ENCODE measurements at regions not wholly inside any gene's neighbourhood (a gene's known extent, or its start where the extent isn't known, plus 50 kb on each side); places are given as distances from the start of the nearest gene placed in this dataset.

DNA sequence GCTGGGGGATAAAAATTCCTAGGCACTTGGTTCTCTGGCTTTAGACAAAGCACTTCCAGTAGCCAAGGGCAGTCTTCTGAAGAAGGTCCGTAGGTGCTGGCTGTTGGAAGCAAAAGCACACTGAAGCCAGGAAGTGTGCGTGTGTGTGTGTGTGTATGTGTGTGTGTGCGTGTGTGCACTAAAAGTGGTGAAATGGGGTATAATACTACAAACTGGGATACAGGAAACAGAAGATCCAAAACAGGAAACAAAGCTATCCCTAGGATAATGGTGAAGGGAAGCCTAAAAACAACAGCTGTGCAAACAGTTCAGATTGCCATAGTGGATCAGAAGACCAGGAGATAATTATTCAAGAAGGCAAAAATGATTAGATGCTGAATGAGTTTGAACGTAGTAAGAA lies 103.4 kb downstream of the IL20RB start:
- DNase-seq: no peak

- DNase-seq: no peak
Measured at GRCh38 chr3:137062250-137062649, 104.5 kb downstream of the IL20RB start.

- DNase-seq: no peak
Measured at GRCh38 chr3:137065381-137065780, 107.6 kb downstream of the IL20RB start.

DNA sequence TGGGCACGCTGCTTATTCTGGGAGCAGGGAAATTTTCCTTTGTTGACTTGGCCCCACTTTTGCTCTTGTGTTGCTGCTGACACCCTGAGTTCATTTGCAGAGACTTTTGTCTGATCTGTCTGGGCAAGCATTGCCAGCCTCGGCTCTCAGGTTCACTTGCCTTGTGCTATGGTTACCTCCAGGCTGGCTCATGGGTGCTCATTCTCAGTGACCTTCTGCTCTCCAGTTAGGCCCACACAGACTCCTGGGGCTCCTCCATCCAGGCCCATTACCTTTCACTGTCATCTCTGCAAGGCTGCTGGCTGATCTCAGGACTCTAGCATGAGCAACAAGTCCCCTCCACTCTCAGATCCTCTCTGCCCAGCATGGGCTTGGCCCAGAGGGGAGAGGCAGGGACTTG lies 108.3 kb downstream of the IL20RB start:
- no peak for DNase-seq

DNA sequence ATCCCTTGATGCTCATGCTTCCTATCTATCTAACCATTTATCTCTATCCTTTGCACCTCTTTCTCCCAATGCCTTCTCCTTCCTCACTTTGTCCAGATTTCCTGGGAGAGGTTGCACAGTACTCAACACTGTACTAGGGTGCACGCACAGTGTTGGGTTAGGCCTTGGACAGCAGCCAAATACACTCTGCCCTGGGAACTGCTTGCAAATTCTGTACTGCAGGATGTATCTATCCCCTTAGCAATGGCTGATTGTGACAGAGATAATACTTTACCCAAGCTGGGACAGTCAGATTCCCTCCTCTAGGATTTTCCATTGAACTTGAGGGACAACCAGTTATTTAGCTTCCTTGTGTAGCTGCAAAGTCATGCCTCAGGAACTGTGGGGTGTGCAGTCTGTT lies 113.3 kb downstream of the IL20RB start:
- DNase-seq: no peak

DNA sequence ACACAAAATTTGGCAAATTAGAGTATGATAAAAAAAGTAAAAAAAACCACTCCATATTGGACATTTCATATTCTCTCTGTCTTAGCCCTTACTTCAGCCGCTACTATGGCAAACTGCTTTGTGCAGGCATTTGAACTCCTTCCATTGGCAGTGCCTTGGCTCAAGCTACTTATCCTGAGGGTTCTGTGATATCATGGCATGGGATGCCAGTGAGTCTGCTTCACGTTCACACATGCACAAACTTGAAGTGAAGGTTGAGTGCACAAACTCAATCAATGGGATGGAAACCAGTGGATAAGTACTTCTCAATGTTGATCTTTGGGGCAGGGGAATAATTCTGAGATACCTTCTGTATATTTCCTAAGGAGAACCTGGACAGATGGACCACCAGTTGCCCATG lies 117.2 kb downstream of the IL20RB start:
- DNase-seq: no peak

GRCh38 chr3:137078040-137078439 lies 120.3 kb downstream of the IL20RB start:
- DNase-seq: no peak

DNA sequence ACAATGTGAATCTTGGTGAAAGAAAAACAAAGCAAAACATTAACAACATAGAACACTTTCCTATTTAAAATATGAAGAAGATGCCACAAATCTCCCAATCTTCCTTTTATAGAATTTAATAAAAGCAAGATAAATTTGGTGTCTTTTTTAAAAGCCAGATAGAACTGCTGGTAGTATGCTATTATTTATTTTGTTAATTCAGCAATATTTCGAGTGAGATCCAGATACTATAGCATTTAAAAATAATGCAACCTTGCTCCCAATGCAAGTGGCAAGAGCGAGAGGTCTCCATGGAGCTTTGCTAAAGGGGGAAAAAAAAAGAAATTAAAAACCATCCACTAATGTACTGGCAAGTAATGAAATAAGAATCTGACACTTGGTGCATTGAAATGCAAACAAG lies 121.8 kb downstream of the IL20RB start:
- DNase-seq: no peak

DNA sequence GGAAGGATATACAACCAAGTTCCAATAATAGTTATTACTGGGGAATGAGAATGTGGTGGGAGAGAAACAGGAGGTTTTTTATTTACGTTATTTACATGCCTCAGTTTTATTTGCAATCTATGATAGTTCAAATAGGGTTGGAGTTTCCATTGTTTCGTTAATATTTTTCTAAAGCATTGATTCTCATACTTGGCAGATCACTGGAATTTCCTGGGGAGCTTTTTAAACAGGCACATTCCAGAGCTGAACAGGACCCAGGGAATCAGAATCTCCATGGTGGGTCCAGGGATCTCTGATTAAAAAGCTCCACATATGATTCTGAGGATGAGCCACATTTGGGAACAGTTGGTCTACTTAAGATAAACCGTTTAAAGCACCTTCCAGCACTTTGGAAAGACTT lies 123.9 kb downstream of the IL20RB start:
- DNase-seq: no peak

GRCh38 chr3:137082763-137083162 lies 125.0 kb downstream of the IL20RB start:
- no peak for DNase-seq

DNA sequence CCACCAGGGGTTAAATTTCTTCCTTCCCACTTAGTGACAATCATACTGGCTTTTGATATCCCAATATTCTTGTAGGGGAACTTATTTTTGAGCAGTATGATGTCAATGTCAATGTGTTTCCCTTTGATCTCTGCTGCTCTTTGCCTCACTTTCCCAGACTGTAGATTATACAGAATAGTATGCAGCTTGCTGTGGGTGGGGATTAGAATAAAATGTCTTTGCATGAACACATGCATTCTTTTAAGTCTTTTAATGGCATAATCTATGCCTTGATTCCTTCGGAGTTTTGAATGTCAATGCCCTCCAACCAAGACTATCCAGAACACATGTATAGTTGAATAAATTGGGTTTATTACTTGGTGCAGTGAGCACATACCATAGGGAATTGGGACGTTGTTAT lies 125.5 kb downstream of the IL20RB start:
- DNase-seq: no peak

DNA sequence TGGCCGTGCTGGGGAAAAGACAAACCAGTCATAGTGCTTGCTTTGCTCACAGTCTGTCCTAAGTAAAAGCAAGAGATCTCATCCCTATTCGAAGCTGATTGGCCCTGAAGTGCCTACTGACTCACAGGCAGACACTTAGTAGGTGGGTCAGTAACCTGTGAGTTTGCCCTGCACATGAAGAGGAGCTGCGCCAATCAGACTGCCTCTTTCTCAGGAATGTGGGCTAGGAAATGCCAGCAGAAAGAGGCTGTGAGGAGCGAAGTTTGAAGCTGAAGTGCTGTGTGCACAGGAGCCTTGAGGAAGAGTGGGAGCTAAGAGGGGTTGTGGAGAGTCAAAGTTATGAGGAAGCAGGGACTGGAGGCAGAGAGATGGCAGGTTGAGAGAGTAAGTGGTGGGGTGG lies 126.8 kb downstream of the IL20RB start:
- no peak for DNase-seq

DNA sequence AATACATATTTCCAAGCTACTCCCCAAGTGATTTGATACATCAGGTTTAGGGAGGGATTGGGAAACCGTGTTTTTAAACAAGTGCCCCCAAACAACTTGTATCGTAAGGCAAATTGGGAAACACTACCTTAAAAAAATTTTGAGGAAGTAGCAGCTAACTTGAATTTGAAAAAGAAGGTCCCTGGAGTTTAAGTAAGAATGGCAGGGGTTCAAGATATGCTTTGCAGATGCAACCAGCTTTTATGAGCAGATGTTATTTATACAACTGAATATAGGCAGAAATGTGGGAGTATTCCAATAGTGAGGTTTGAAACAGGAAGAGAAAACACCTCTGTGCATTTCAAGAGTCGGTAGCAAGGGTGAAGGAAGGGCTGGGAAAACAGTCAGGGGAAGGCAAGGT lies 139.6 kb downstream of the IL20RB start:
- no peak for DNase-seq

GRCh38 chr3:137097852-137098251 lies 140.1 kb downstream of the IL20RB start:
- DNase-seq: no peak

DNA sequence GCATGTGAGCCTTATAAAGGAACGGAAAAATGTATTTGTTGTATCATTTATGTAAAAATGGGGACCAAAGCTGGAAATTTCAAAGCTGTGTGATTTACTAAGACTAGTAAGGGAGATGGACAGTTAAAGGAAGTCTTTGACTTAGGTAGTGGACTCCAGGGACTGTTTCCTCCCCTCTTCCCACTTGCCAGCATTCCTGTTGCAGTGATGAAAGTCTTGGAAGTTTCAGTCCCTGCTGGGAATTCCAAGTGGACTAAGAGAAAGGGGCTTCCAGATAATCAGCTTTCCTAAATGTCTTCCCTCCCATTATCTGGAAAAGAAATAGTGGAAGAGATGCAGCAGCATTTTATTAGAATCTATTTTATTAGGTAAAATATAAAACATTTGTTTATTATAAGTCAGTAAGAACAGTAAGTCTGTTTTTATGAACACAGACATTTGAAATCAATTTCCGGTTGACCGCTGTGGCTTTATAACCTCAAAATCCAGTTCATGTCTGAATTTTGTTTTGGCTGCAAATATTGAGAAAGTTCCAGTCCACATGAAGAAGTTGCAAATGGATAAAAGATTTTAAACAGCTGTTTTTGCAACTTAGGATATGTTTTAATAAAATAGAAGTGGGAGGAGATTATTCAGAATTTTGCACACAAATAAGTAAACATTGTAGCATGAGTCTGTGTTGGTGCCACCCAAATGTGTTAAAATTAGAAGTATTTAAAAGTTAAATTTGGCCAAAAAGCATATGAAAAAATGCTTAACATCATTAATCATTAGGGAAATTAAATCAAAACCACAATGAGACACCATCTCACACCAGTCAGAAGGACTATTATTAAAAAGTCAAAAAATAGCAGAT lies 141.8 kb downstream of the IL20RB start:
- no peak for DNase-seq

DNA sequence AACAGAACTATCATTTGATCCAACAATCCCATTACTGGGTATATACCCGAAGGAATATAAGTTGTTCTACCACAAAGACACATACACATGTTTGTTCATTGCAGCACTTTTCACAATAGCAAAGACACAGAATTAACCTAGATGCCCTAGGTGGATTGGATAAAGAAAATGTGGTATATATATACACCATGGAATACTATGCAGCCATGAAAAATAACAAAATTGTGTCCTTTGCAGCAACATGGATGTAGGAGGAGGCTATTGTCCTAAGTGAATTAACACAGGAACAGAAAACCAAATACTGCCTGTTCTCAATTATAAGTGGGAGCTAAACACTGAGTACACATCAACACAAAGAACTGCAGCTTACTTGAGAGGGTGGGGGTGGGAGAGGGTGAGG lies 142.5 kb downstream of the IL20RB start:
- no peak for DNase-seq

- DNase-seq: no peak
Measured at GRCh38 chr3:137103739-137104138, 146.0 kb downstream of the IL20RB start.

DNA sequence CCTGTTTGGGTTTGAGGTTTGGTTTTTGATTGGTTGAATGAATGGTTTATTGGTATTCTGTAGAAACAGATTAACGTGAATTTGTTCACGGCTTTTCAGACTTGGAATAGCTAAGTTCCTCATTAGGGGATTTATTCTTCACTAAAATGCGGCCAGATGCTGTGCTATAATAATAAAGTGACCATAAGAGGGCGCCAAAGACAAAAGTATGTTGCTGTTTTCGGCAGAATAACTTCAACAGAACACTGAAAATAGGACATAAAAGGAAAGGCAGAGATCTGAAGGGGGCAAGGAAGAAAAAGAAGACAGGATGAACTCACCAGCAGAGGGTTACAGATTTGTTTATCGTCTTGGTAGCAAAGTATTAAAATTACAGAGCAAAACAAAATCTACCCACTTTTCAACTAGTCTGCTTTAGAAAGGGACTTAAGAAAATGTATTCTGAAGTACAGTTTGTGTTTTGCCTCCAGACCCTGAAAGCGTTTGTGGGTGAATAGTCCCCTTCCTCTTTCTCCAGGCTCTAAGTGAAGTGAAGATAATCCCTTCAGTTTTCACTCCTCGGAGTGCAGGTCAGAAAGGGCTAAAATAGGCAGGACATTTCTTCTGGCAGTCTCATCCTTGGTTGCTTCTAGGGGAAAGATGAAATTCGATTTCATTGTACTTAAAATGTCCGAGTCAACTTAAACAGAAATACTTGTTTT lies 147.6 kb downstream of the IL20RB start:
- DNase-seq: no peak

- DNase-seq: no peak
Measured at GRCh38 chr3:137106612-137107240, 148.9 kb downstream of the IL20RB start.

- DNase-seq: no peak
Measured at GRCh38 chr3:137108699-137109440, 151.1 kb downstream of the IL20RB start.

GRCh38 chr3:137110392-137110996 lies 152.7 kb downstream of the IL20RB start:
- DNase-seq: no peak

- DNase-seq: no peak
Measured at GRCh38 chr3:137111497-137111896, 153.7 kb downstream of the IL20RB start.

DNA sequence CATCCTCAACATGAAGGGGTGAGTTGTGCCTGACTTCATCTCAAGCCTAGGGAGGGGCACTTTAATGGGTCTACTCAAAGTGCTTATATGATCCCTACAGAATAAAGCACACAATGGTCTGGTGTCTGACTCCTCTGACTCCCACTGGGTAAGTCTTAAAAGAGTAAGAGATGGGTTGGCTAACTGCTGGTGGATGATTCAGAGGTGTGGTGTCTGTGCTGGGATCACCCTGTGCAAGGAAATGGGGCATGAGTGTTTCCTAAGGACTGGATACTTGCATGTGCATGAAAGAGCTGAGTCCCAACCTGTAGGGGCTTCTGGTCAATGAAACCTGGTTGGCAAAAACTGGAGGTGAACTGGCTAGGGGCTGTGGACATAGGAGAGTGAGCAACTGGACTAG lies 158.8 kb downstream of the IL20RB start:
- no peak for DNase-seq
